HepG2 (cell line): ENCODE measurements at regions not wholly inside any gene's neighbourhood (a gene's known extent, or its start where the extent isn't known, plus 50 kb on each side); places are given as distances from the start of the nearest gene placed in this dataset.

Source experiments
- ATAC-seq: fragments of 200-7000 bp; cut with Tn5 transposase; 3 replicates; pipeline ENCODE4 v1.9.1; 2020; ENCODE audit warnings: mild to moderate bottlenecking, moderate library complexity
- BruUV-seq: library from RNA; stranded (reverse); fragments of 400-500 nt; replicated peaks from 2 replicates; lab custom pipeline; 2021; lab: Mats Ljungman, UMichigan
- CTCF ChIA-PET: fragments of 300-600 bp; formaldehyde crosslinking; extraction: SDS; loops from one replicate; lab custom pipeline; 2021; ENCODE audit warnings: low total read pairs, inconsistent platforms, low intra/inter-chr PET ratio; lab: Yijun Ruan, JAX
- POLR2A ChIA-PET: fragments of 350-600 bp; sonication (Branson Sonifier 250); formaldehyde crosslinking; loops from one replicate; lab custom pipeline; 2020; ENCODE audit warnings: antibody characterized with exemption, inconsistent platforms; lab: Yijun Ruan, JAX
- DNase-seq: peaks from one replicate; pipeline ENCODE4 v3.0.0-alpha.2; 2015; ENCODE audit warnings: low spot score
- FAIRE-seq: peaks from 3 replicates; lab custom pipeline; 2011; peaks lifted over from hg19 to GRCh38; lab: Jason Lieb, UNC
- H2AFZ ChIP-seq: one replicate; pipeline ENCODE4 v1.6.1; 2011; ENCODE audit warnings: low read length, inconsistent platforms
- H3K27ac ChIP-seq: fragments of 300-600 bp; 3 replicates; pipeline ENCODE4 v1.8.0; 2011; ENCODE audit warnings: mixed run types, mild to moderate bottlenecking, mixed read lengths, low read length, inconsistent platforms; ENCODE audit not compliant: insufficient read depth; ENCODE audit errors: extremely low read length
- H3K27me3 ChIP-seq, 2 experiments: fragments of 200-600 bp in 1 of 2; 2 replicates in 1 of 2; 3 replicates in 1 of 2; pipeline versions ENCODE4 v1.6.0 to v1.8.0; 2011; ENCODE audit warnings: low read length in 2 of 2, mild to moderate bottlenecking in 2 of 2, moderate library complexity in 2 of 2, inconsistent platforms in 1 of 2; ENCODE audit not compliant: insufficient read depth in 2 of 2, control insufficient read depth in 1 of 2
- H3K36me3 ChIP-seq, 2 experiments: fragments of 200-600 bp in 1 of 2; replicated peaks in 1 of 2; 2 replicates in 1 of 2; 3 replicates in 1 of 2; pipeline versions ENCODE4 v1.5.1 to v1.8.0; 2011; ENCODE audit warnings: low read length in 2 of 2, inconsistent platforms in 1 of 2; ENCODE audit not compliant: insufficient read depth in 2 of 2, control insufficient read depth in 1 of 2
- H3K4me1 ChIP-seq: 2 replicates; pipeline ENCODE4 v1.5.1; 2012; ENCODE audit warnings: low read length, inconsistent platforms; ENCODE audit not compliant: insufficient read depth
- H3K4me2 ChIP-seq: 2 replicates; pipeline ENCODE4 v1.6.0; 2011; ENCODE audit warnings: low read depth, low read length, inconsistent platforms
- H3K4me3 ChIP-seq, 3 experiments: fragments of 200-600 bp in 1 of 3; sonication (generic), shearing (Covaris generic) in 1 of 3; replicated peaks in 1 of 3; 2 replicates each; pipeline ENCODE4 v1.5.1; 2011 to 2016; ENCODE audit warnings: low read length in 3 of 3, inconsistent platforms in 2 of 3, low read depth in 2 of 3, mild to moderate bottlenecking in 2 of 3, control low read depth in 1 of 3, mixed read lengths in 1 of 3; ENCODE audit not compliant: insufficient read depth in 1 of 3
- H3K79me2 ChIP-seq: one replicate; pipeline ENCODE4 v1.6.1; 2011; ENCODE audit warnings: low read length, inconsistent platforms; ENCODE audit not compliant: insufficient read depth
- H3K9ac ChIP-seq: 2 replicates; pipeline ENCODE4 v1.6.0; 2011; ENCODE audit warnings: mild to moderate bottlenecking, low read depth, low read length, inconsistent platforms; ENCODE audit not compliant: insufficient read depth
- H3K9me3 ChIP-seq: 2 replicates; pipeline ENCODE4 v1.5.1; 2012; ENCODE audit warnings: mild to moderate bottlenecking, low read length
- H4K20me1 ChIP-seq: 2 replicates; pipeline ENCODE4 v1.6.0; 2011; ENCODE audit warnings: inconsistent platforms, mild to moderate bottlenecking, low read length, moderate library complexity; ENCODE audit not compliant: insufficient read depth
- MIER2 ChIP-seq: IDR thresholded peaks from 2 replicates; pipeline ENCODE4 v1.6.1; 2016; ENCODE audit warnings: missing biosample characterization, missing genetic modification reagents
- MTA3 ChIP-seq: sonication (generic); formaldehyde crosslinking; IDR thresholded peaks from 2 replicates; pipeline ENCODE4 v1.4.0; 2020; ENCODE audit warnings: missing genetic modification reagents
- NFE2 ChIP-seq: sonication (generic); formaldehyde crosslinking; IDR thresholded peaks from 2 replicates; pipeline ENCODE4 v1.4.0; 2020; ENCODE audit warnings: missing genetic modification reagents
- TRAFD1 ChIP-seq: sonication (generic); formaldehyde crosslinking; IDR thresholded peaks from 2 replicates; pipeline ENCODE4 v1.5.1; 2020; ENCODE audit warnings: missing genetic modification reagents, mild to moderate bottlenecking, borderline replicate concordance
- ZBTB34 ChIP-seq: sonication (generic); formaldehyde crosslinking; IDR thresholded peaks from 2 replicates; pipeline ENCODE4 v1.8.0; 2022; ENCODE audit warnings: mild to moderate bottlenecking, missing genetic modification reagents
- ZBTB4 ChIP-seq: sonication (generic); formaldehyde crosslinking; IDR thresholded peaks from 2 replicates; pipeline ENCODE4 v1.4.0; 2020; ENCODE audit warnings: missing genetic modification reagents, mild to moderate bottlenecking, borderline replicate concordance
- ZKSCAN1 ChIP-seq: fragments of 150-350 bp; IDR thresholded peaks from 2 replicates; pipeline ENCODE4 v1.6.1; 2014; ENCODE audit warnings: low read length
- ZNF570 ChIP-seq: sonication (generic); formaldehyde crosslinking; IDR thresholded peaks from 2 replicates; pipeline ENCODE4 v1.4.0; 2020; ENCODE audit warnings: mild to moderate bottlenecking, missing genetic modification reagents, borderline replicate concordance
- ZNF784 ChIP-seq: sonication (generic); formaldehyde crosslinking; IDR thresholded peaks from 2 replicates; pipeline ENCODE4 v1.5.1; 2020; ENCODE audit warnings: missing genetic modification reagents, mild to moderate bottlenecking, borderline replicate concordance
- WGBS: methylation state at CpG from one replicate; pipeline ENCODE4 v1.1.6; 2017; ENCODE audit warnings: low lambda C conversion rate; 5-methylcytosine and 5-hydroxymethylcytosine counted together
- in situ Hi-C: cut with HindIII; loops from 2 replicates; pipeline ENCODE4 v1.10.0; 2017; ENCODE audit warnings: low pct_unique_long_range_greater_than_20kb; ENCODE audit not compliant: extremely low pct_ligation_motif_present
- intact Hi-C: fragments of 100-400 bp; cut with micrococcal nuclease; formaldehyde crosslinking; loops from one replicate; pipeline ENCODE4 v1.10.0; 2022; ENCODE audit not compliant: unreplicated experiment

GRCh38 chr3:59605318-59605717 is 555.5 kb upstream of the CFAP20DC start:
- Histone ChIP-seq H3K9me3 (no peaks in the 10 kb centered on the region), H3K27me3 (no peaks in the 10 kb centered on the region), H3K79me2 (no peaks in the 10 kb centered on the region), H2AFZ (no peak overlapping the region), H3K36me3 (no peaks in the 10 kb centered on the region), H3K9ac (no peak overlapping the region), H3K4me3 (no peak overlapping the region), H4K20me1 (no peaks in the 10 kb centered on the region), H3K27ac (no peak overlapping the region), H3K4me2 (no peak overlapping the region)
- BruUV-seq, result no TSS peak
- in situ Hi-C loops (no loop called here), intact Hi-C loops (no loop called here)
- FAIRE-seq (no peak), ATAC-seq (no peak), DNase-seq (no peak)
- CTCF ChIA-PET, result no interaction called here
- POLR2A ChIA-PET, result no interaction called here
- no CpG with 5 or more reads among the region's 1 CpG for WGBS
- TF ChIP-seq ZNF570 (CRISPR knock-in tag) (no peak), MIER2 (CRISPR knock-in tag) (no peak), MTA3 (CRISPR knock-in tag) (no peak), ZKSCAN1 (no peak), TRAFD1 (CRISPR knock-in tag) (no peak), ZBTB34 (CRISPR knock-in tag) (no peak)
- TF ChIP-seq, all 625 proteins: peak for 0
- no peaks in the 10 kb centered on the region for H3K4me1 ChIP-seq

GRCh38 chr3:59601486-59601885 is 551.7 kb upstream of the CFAP20DC start:
- no TSS peak for BruUV-seq
- POLR2A ChIA-PET, result no interaction called here
- FAIRE-seq (no peak), ATAC-seq (no peak), DNase-seq (no peak)
- H3K9me3 ChIP-seq, result no peaks in the 10 kb centered on the region
- no peaks in the 10 kb centered on the region for H3K79me2 ChIP-seq
- TF ChIP-seq ZNF784 (no peak), ZBTB4 (CRISPR knock-in tag) (no peak), NFE2 (CRISPR knock-in tag) (no peak)
- WGBS, result 3% methylated on average over 1 of the region's 1 CpG
- H3K27ac ChIP-seq, result no peak overlapping the region
- no peak overlapping the region for H2AFZ ChIP-seq
- H3K4me1 ChIP-seq, result no peaks in the 10 kb centered on the region
- H3K27me3 ChIP-seq, result peaks cover 0 to 8% of the 10 kb centered on the region in 2 experiments; a peak in 1 of 5 replicates
- CTCF ChIA-PET, result no interaction called here
- no peak overlapping the region for H3K4me3 ChIP-seq
- in situ Hi-C loops, result no loop called here
- H3K9ac ChIP-seq, result no peak overlapping the region
- no peaks in the 10 kb centered on the region for H3K36me3 ChIP-seq
- intact Hi-C loops, result no loop called here
- H4K20me1 ChIP-seq, result no peaks in the 10 kb centered on the region
- no peak overlapping the region for H3K4me2 ChIP-seq
